ENCODE measurements at regions not wholly inside any gene's neighbourhood (a gene's known extent, or its start where the extent isn't known, plus 50 kb on each side); places are given as distances from the start of the nearest gene placed in this dataset.

DNA sequence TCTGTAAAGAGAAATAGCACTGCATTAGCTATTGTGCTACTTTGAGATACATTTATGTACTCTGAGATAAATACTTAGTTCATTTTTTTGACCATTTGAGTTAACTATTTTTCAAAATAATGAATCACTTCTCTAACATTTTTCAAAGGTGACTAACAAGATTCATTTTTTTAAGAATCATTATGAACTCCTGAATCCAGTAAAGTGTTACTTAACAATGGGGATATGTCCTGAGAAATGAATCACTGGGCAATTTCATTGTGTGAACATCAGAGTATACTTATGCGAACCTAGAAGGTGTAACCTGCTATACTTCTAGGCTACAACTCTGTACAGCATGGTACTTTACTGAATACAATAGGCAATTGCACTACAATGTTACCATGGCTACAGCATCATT is 355.8 kb downstream of the ARL6IP6 start:
- H4K20me1 ChIP-seq (ENCODE audit: control insufficient read depth, insufficient read depth, low read depth, low read length), result no peaks in the 10 kb centered on the region
- H3K27ac ChIP-seq (ENCODE audit: low read depth, low read length), result no peak overlapping the region
- no peaks in the 10 kb centered on the region for H3K36me3 ChIP-seq (ENCODE audit: control insufficient read depth, low read length)
- H3F3A ChIP-seq (ENCODE audit: control insufficient read depth, insufficient read depth), result no peaks in the 10 kb centered on the region
- H3K4me2 ChIP-seq (ENCODE audit: low read length), result no peak overlapping the region
- no peaks in the 10 kb centered on the region for H3K79me2 ChIP-seq (ENCODE audit: control insufficient read depth, low read length)
- no peaks in the 10 kb centered on the region for H3K4me1 ChIP-seq (ENCODE audit: control insufficient read depth, low read length)
- TF ChIP-seq EZH2phosphoT487 (IDR thresholded peaks at IDR 0.05; ENCODE audit: borderline replicate concordance, low read length), result no peak
- TF ChIP-seq, protein P1, sequence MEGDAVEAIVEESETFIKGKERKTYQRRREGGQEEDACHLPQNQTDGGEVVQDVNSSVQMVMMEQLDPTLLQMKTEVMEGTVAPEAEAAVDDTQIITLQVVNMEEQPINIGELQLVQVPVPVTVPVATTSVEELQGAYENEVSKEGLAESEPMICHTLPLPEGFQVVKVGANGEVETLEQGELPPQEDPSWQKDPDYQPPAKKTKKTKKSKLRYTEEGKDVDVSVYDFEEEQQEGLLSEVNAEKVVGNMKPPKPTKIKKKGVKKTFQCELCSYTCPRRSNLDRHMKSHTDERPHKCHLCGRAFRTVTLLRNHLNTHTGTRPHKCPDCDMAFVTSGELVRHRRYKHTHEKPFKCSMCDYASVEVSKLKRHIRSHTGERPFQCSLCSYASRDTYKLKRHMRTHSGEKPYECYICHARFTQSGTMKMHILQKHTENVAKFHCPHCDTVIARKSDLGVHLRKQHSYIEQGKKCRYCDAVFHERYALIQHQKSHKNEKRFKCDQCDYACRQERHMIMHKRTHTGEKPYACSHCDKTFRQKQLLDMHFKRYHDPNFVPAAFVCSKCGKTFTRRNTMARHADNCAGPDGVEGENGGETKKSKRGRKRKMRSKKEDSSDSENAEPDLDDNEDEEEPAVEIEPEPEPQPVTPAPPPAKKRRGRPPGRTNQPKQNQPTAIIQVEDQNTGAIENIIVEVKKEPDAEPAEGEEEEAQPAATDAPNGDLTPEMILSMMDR (IDR thresholded peaks at IDR 0.05; ENCODE audit: low read depth, low read length, poor library complexity, severe bottlenecking), result no peak
- H3K4me3 ChIP-seq (ENCODE audit: low read length), result no peak overlapping the region
- H3K9me2 ChIP-seq (replicated peaks; ENCODE audit: control insufficient read depth, low read length), result no peaks in the 10 kb centered on the region
- H3K27me3 ChIP-seq (ENCODE audit: control insufficient read depth, low read length), result no peaks in the 10 kb centered on the region
- no peaks in the 10 kb centered on the region for H3K9me3 ChIP-seq (ENCODE audit: control insufficient read depth, insufficient read depth, low read length)

DNA sequence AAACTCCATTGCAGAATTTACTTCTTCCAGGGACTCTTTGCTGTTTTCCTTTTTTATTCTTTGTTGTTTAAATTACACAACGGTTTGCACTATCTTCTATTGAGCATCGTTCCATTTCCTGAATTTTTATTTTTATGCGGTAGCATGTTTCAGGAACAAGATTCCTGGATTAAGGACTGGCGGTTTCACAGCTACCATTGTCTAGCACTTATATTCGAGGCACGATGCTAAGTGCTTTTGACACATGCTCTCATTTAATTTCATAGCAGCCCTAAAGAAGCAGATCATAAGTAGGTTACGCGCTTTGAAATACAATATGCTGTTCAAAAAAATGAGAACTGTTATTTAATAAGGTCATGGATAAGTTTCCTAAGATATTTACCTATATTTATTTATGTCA is 354.4 kb downstream of the ARL6IP6 start:
- Histone ChIP-seq H4K20me1 (ENCODE audit: control insufficient read depth, insufficient read depth, low read depth, low read length) (no peaks in the 10 kb centered on the region), H3K79me2 (ENCODE audit: control insufficient read depth, low read length) (no peaks in the 10 kb centered on the region), H3F3A (ENCODE audit: control insufficient read depth, insufficient read depth) (no peaks in the 10 kb centered on the region), H3K4me3 (ENCODE audit: low read length) (no peak overlapping the region), H3K9me3 (ENCODE audit: control insufficient read depth, insufficient read depth, low read length) (no peaks in the 10 kb centered on the region), H3K4me1 (ENCODE audit: control insufficient read depth, low read length) (no peaks in the 10 kb centered on the region), H3K27me3 (ENCODE audit: control insufficient read depth, low read length) (no peaks in the 10 kb centered on the region), H3K27ac (ENCODE audit: low read depth, low read length) (no peak overlapping the region), H3K4me2 (ENCODE audit: low read length) (no peak overlapping the region), H3K9me2 (replicated peaks; ENCODE audit: control insufficient read depth, low read length) (no peaks in the 10 kb centered on the region), H3K36me3 (ENCODE audit: control insufficient read depth, low read length) (no peaks in the 10 kb centered on the region)
- no peak for TF ChIP-seq EZH2phosphoT487 (IDR thresholded peaks at IDR 0.05; ENCODE audit: borderline replicate concordance, low read length)
- TF ChIP-seq, protein P1 (IDR thresholded peaks at IDR 0.05; ENCODE audit: low read depth, low read length, poor library complexity, severe bottlenecking), result no peak

DNA sequence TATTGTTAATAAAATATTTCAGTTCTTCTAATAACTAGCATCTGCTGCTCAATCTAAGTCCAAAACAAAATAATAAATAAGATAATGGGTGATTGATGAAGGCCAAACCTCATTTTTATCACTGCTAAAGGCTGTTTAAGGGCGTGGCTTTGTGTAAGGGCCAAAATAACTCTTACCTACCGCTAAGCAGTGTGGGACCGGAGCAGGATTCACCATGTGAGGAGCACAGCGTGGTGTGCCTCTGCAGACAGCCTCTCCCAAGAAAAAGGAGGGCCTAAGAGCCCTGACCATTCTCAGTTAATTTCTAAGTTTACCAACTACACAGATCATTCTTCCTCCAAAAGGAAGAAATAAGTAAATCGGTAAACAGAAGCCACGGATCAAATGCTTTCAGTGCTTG is 353.7 kb downstream of the ARL6IP6 start:
- Histone ChIP-seq H3K9me3 (ENCODE audit: control insufficient read depth, insufficient read depth, low read length) (no peaks in the 10 kb centered on the region), H3F3A (ENCODE audit: control insufficient read depth, insufficient read depth) (no peaks in the 10 kb centered on the region), H3K27ac (ENCODE audit: low read depth, low read length) (no peak overlapping the region), H3K4me1 (ENCODE audit: control insufficient read depth, low read length) (no peaks in the 10 kb centered on the region), H3K27me3 (ENCODE audit: control insufficient read depth, low read length) (no peaks in the 10 kb centered on the region), H3K9me2 (replicated peaks; ENCODE audit: control insufficient read depth, low read length) (no peaks in the 10 kb centered on the region), H3K4me2 (ENCODE audit: low read length) (no peak overlapping the region), H3K36me3 (ENCODE audit: control insufficient read depth, low read length) (no peaks in the 10 kb centered on the region), H4K20me1 (ENCODE audit: control insufficient read depth, insufficient read depth, low read depth, low read length) (no peaks in the 10 kb centered on the region), H3K4me3 (ENCODE audit: low read length) (no peak overlapping the region), H3K79me2 (ENCODE audit: control insufficient read depth, low read length) (no peaks in the 10 kb centered on the region)
- TF ChIP-seq, protein P1 (IDR thresholded peaks at IDR 0.05; ENCODE audit: low read depth, low read length, poor library complexity, severe bottlenecking), result no peak
- TF ChIP-seq EZH2phosphoT487 (IDR thresholded peaks at IDR 0.05; ENCODE audit: borderline replicate concordance, low read length), result no peak

DNA sequence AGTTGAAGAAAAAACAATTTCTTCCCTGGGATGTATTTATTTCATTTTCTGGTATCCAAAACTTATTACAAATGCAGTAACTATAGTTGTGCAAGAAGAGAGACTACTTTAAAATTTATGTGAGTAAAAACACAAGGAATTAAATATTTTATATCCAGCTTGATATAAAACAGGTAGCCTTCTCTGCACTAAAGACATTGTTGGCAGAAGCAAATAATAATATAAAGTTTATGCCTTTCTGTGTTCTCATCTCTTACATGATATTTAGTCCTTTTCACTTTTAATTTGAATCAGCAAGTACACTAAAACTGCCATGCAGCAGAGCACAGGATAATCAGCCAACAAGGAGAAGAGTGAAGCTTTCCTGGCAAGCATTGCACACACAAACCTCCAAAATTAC is 352.7 kb downstream of the ARL6IP6 start:
- Histone ChIP-seq H3K4me3 (ENCODE audit: low read length) (no peak overlapping the region), H3F3A (ENCODE audit: control insufficient read depth, insufficient read depth) (no peaks in the 10 kb centered on the region), H3K79me2 (ENCODE audit: control insufficient read depth, low read length) (no peaks in the 10 kb centered on the region), H3K36me3 (ENCODE audit: control insufficient read depth, low read length) (no peaks in the 10 kb centered on the region), H3K9me3 (ENCODE audit: control insufficient read depth, insufficient read depth, low read length) (no peaks in the 10 kb centered on the region), H3K4me2 (ENCODE audit: low read length) (no peak overlapping the region), H4K20me1 (ENCODE audit: control insufficient read depth, insufficient read depth, low read depth, low read length) (no peaks in the 10 kb centered on the region), H3K9me2 (replicated peaks; ENCODE audit: control insufficient read depth, low read length) (no peaks in the 10 kb centered on the region), H3K27me3 (ENCODE audit: control insufficient read depth, low read length) (no peaks in the 10 kb centered on the region), H3K4me1 (ENCODE audit: control insufficient read depth, low read length) (no peaks in the 10 kb centered on the region), H3K27ac (ENCODE audit: low read depth, low read length) (no peak overlapping the region)
- no peak for TF ChIP-seq EZH2phosphoT487 (IDR thresholded peaks at IDR 0.05; ENCODE audit: borderline replicate concordance, low read length)

All from DOHH2 (cell line).